Duodenal mucosa (tissue), 2 donors: ENCODE measurements at regions not wholly inside any gene's neighbourhood (a gene's known extent, or its start where the extent isn't known, plus 50 kb on each side); places are given as distances from the start of the nearest gene placed in this dataset.

ENCODE experiments used
- H3K27ac ChIP-seq: one replicate; pipeline ENCODE4 v1.7.0; 2013; ENCODE audit warnings: low read depth, low read length
- H3K27me3 ChIP-seq, 2 donors: one replicate each; pipeline ENCODE4 v1.7.0; 2013; ENCODE audit warnings: low read length in 2 of 2, control low read depth in 1 of 2; ENCODE audit not compliant: insufficient read depth in 2 of 2, control insufficient read depth in 1 of 2
- H3K36me3 ChIP-seq, 2 donors: one replicate each; pipeline ENCODE4 v1.7.0; 2013; ENCODE audit warnings: low read length in 2 of 2, control low read depth in 1 of 2; ENCODE audit not compliant: insufficient read depth in 2 of 2, control insufficient read depth in 1 of 2
- H3K4me1 ChIP-seq, 2 donors: one replicate each; pipeline ENCODE4 v1.7.0; 2013; ENCODE audit warnings: low read length in 2 of 2, control low read depth in 1 of 2; ENCODE audit not compliant: insufficient read depth in 2 of 2, control insufficient read depth in 1 of 2
- H3K4me3 ChIP-seq, 2 donors: one replicate each; pipeline ENCODE4 v1.7.0; 2013; ENCODE audit warnings: low read length in 2 of 2, low read depth in 1 of 2
- H3K9ac ChIP-seq, 2 donors: one replicate each; pipeline ENCODE4 v1.7.0; 2013; ENCODE audit warnings: low read length in 2 of 2, low read depth in 1 of 2
- H3K9me3 ChIP-seq, 2 donors: one replicate each; pipeline ENCODE4 v1.7.0; 2013; ENCODE audit warnings: low read length in 2 of 2, control low read depth in 1 of 2; ENCODE audit not compliant: control insufficient read depth in 1 of 2

GRCh38 chr1:208432346-208432745 lies 188.2 kb upstream of the PLXNA2 start:
- H3K4me1 ChIP-seq: peaks cover 0 to 15% of the 10 kb centered on the region in 2 donors
- no peaks in the 10 kb centered on the region for H3K9me3 ChIP-seq
- H3K4me3 ChIP-seq: no peak overlapping the region
- H3K9ac ChIP-seq: no peak overlapping the region
- no peaks in the 10 kb centered on the region for H3K36me3 ChIP-seq
- H3K27me3 ChIP-seq: no peaks in the 10 kb centered on the region
- no peak overlapping the region for H3K27ac ChIP-seq

DNA sequence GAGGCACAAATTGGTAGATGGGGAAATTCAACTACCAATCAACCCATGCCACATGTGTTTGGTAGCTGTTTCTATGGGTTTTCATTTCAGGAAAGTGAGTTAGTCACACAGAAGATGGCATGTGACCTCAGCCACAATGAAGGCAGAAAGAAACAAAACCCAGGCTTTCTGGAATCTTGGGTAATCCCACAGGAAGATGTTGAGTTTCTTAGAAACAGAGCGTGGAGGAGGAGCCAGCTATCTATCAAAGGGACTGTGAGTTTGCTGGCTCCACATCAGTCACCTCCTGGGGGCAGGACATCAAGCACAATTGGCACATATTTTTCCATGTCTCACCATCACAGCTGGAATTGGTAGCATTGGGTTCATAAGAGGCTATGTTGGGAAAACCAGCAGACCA lies 188.9 kb upstream of the PLXNA2 start:
- no peak overlapping the region for H3K4me3 ChIP-seq
- no peak overlapping the region for H3K9ac ChIP-seq
- H3K27me3 ChIP-seq: no peaks in the 10 kb centered on the region
- H3K9me3 ChIP-seq: no peaks in the 10 kb centered on the region
- no peaks in the 10 kb centered on the region for H3K36me3 ChIP-seq
- H3K27ac ChIP-seq: no peak overlapping the region
- peaks cover 0 to 15% of the 10 kb centered on the region in 2 donors for H3K4me1 ChIP-seq

DNA sequence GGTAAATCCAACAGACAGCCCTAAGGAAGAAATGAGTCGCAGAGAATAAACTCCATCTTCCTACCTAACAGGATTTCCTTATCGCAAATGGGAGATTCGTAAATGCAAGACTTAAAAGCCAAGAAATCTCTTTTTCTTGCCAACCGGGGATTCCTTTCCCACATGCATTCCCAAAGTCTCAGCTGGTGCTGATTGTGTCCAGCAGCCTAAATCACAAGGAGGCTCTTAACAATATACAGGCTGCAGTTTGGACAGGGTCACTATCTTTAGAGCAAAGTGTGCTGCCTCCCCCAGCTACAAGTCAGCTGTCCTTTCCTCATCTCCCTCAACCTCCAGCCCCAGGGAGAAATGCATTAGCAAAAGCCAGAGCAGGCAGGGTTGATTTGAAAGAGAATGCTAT lies 189.8 kb upstream of the PLXNA2 start:
- no peaks in the 10 kb centered on the region for H3K27me3 ChIP-seq
- peaks cover 0 to 15% of the 10 kb centered on the region in 2 donors for H3K4me1 ChIP-seq
- no peak overlapping the region for H3K4me3 ChIP-seq
- no peak overlapping the region for H3K9ac ChIP-seq
- H3K36me3 ChIP-seq: no peaks in the 10 kb centered on the region
- H3K27ac ChIP-seq: no peak overlapping the region
- H3K9me3 ChIP-seq: no peaks in the 10 kb centered on the region

DNA sequence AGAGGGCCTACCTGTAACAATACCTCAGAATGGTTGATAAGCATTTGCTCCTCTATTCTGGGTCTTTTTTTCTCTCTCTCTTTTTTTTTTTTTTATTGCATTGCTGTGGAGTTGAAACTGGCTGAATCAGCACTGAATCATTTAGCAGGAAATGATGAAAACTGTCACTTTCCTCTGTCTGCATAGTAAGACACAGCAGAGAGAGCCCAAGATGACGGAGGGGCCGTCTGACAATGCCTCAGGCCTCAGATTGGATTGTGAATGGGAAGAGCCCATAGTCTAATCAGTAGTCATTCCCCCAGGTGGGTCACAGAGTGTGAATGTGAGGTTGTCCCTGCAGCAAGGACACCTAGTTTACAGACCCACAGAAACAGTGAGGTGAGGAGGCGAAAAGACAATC lies 193.2 kb upstream of the PLXNA2 start:
- no peak overlapping the region for H3K9ac ChIP-seq
- H3K9me3 ChIP-seq: no peaks in the 10 kb centered on the region
- H3K4me3 ChIP-seq: no peak overlapping the region
- H3K36me3 ChIP-seq: no peaks in the 10 kb centered on the region
- no peaks in the 10 kb centered on the region for H3K27me3 ChIP-seq
- H3K27ac ChIP-seq: no peak overlapping the region
- peaks cover 0 to 10% of the 10 kb centered on the region in 2 donors for H3K4me1 ChIP-seq

DNA sequence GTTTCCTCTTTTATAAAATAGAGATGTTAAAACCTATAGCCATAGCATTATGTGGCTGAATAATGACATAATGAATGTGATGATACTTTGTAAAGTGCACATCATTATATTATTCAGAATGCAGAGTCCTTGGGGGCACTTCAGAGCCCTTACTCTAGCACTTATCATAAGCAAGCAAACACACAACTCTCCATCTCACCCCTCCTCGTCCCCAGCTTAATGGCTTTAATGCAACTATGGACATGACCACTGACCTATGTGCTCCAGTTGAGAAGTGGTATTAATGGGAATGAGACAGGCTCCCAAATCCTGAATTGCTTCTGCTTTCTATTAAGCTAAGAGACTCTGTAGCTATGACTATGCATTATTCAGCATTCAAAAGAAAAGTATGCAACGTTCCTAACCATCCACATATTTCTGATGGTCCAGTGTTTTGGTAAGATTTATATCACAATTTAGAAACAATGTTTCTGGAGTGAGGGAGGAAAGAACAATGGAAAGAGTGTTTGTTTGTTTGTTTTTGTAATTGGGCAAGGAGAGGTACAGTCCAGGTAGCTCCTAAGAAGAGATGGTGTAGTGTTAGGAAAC lies 194.0 kb upstream of the PLXNA2 start:
- Histone ChIP-seq H3K36me3 (no peaks in the 10 kb centered on the region), H3K27me3 (no peaks in the 10 kb centered on the region), H3K27ac (no peak overlapping the region), H3K9ac (no peak overlapping the region), H3K4me3 (no peak overlapping the region), H3K9me3 (no peaks in the 10 kb centered on the region), H3K4me1 (peaks cover 0 to 3% of the 10 kb centered on the region in 2 donors)

GRCh38 chr1:208445758-208446203 lies 201.6 kb upstream of the PLXNA2 start:
- Histone ChIP-seq H3K9ac (no peak overlapping the region), H3K27ac (no peak overlapping the region), H3K27me3 (peaks cover 0 to 4% of the 10 kb centered on the region in 2 donors), H3K9me3 (no peaks in the 10 kb centered on the region), H3K4me3 (peak overlapping the region in 1 of 2 donors; percentile 22), H3K36me3 (no peaks in the 10 kb centered on the region), H3K4me1 (peaks cover 3% of the 10 kb centered on the region in 2 donors)

- H3K9me3 ChIP-seq: no peaks in the 10 kb centered on the region
- H3K4me1 ChIP-seq: peaks cover 3% of the 10 kb centered on the region in 2 donors
- peak overlapping the region in 1 of 2 donors; percentile 22 for H3K4me3 ChIP-seq
- no peak overlapping the region for H3K9ac ChIP-seq
- peaks cover 0 to 7% of the 10 kb centered on the region in 2 donors for H3K27me3 ChIP-seq
- no peak overlapping the region for H3K27ac ChIP-seq
- H3K36me3 ChIP-seq: no peaks in the 10 kb centered on the region
These were observed 202.1 kb upstream of the PLXNA2 start for GRCh38 chr1:208446271-208446691.

DNA sequence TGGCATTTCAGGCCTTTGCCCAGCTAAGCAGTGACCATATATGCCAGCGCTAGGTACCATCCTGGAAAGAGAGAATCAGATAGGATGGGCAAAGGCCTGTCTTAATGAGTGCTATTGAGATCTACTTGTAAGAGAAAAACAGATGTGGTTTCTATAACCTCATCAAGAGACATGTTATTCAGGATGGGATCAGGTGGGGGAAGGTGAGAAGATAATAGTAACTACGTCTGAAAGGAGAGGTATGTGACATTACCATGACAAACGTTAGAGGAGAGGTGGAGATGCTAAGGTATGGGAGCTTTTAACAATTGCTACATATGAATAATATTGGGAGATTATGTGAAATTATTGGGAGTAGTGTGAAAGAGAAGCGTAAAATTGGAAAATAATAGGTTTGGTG lies 204.2 kb upstream of the PLXNA2 start:
- Histone ChIP-seq H3K27me3 (peaks cover 0 to 7% of the 10 kb centered on the region in 2 donors), H3K36me3 (no peaks in the 10 kb centered on the region), H3K27ac (no peak overlapping the region), H3K4me1 (peaks cover 3% of the 10 kb centered on the region in 2 donors), H3K9me3 (no peaks in the 10 kb centered on the region), H3K9ac (no peak overlapping the region), H3K4me3 (no peak overlapping the region)

DNA sequence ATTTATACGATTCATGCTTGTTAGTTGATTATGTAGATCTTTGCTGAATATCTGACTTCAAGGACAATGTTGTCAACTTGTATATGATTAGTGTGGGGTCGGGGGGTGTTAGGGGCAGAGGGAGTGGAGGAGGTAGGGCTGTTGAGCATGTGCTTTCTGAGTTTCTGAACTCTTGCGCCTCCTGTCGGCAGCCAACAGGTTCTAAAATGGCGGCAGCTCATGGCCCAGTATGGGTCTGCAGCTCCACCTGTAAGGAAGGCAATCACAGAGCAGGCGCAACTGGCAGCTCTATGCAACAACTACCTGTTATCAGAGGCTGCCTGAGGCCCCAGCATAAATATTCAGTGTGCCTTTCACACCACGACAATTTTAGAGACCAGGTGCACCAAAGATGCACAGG lies 205.8 kb upstream of the PLXNA2 start:
- Histone ChIP-seq H3K9ac (no peak overlapping the region), H3K4me1 (peaks cover 0 to 3% of the 10 kb centered on the region in 2 donors), H3K27me3 (peaks cover 0 to 7% of the 10 kb centered on the region in 2 donors), H3K9me3 (no peaks in the 10 kb centered on the region), H3K4me3 (no peak overlapping the region), H3K27ac (no peak overlapping the region), H3K36me3 (no peaks in the 10 kb centered on the region)

DNA sequence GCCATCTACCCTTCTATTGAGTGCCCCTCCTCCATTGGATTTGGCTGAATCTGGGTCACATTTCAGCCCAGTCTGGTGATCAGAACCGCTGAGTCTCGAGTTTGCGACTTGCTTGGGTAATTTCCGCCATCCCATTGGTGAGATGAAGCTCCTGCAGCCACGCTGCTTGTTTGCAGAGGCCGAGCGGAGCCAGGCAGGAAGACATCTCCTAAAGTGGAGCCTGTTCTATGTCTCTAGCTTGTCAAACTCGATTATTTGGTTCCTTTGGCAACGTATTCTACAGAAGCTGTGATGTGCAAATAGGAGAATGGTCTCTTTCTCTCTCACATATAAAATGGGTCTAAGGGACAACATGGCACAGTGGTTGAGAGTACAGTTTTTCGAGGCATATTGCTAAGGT lies 206.8 kb upstream of the PLXNA2 start:
- Histone ChIP-seq H3K4me3 (no peak overlapping the region), H3K4me1 (no peaks in the 10 kb centered on the region), H3K36me3 (no peaks in the 10 kb centered on the region), H3K27me3 (peaks cover 0 to 7% of the 10 kb centered on the region in 2 donors), H3K9me3 (no peaks in the 10 kb centered on the region), H3K27ac (no peak overlapping the region), H3K9ac (no peak overlapping the region)
